Karpas-422 (cell line): ENCODE measurements at regions not wholly inside any gene's neighbourhood (a gene's known extent, or its start where the extent isn't known, plus 50 kb on each side); places are given as distances from the start of the nearest gene placed in this dataset.

Experiments
- DNase-seq: peaks from one replicate; pipeline ENCODE4 v3.0.0-alpha.2; 2015
- H2AFZ ChIP-seq: fragments of 200-600 bp; sonication (generic); 2 replicates; pipeline ENCODE4 v1.6.1; 2014; ENCODE audit warnings: antibody characterized with exemption, low read length, mixed read lengths
- H3K27ac ChIP-seq: fragments of 200-600 bp; sonication (generic); 2 replicates; pipeline ENCODE4 v1.5.1; 2014; ENCODE audit warnings: mild to moderate bottlenecking, low read length, moderate library complexity
- H3K27me3 ChIP-seq: fragments of 200-600 bp; sonication (generic); 2 replicates; pipeline ENCODE4 v1.6.1; 2014; ENCODE audit warnings: low read length, mixed read lengths
- H3K36me3 ChIP-seq: fragments of 200-600 bp; sonication (generic); 2 replicates; pipeline ENCODE4 v1.6.1; 2014; ENCODE audit warnings: low read length, mixed read lengths; ENCODE audit not compliant: insufficient read depth
- H3K4me1 ChIP-seq: fragments of 200-600 bp; sonication (generic); 2 replicates; pipeline ENCODE4 v1.6.1; 2014; ENCODE audit warnings: mild to moderate bottlenecking, low read length, mixed read lengths
- H3K4me2 ChIP-seq: fragments of 200-600 bp; sonication (generic); 2 replicates; pipeline ENCODE4 v1.6.1; 2014; ENCODE audit warnings: low read length, low read depth, mild to moderate bottlenecking; ENCODE audit not compliant: poor library complexity, severe bottlenecking
- H3K4me3 ChIP-seq: fragments of 200-600 bp; sonication (generic); 2 replicates; pipeline ENCODE4 v1.5.1; 2014; ENCODE audit warnings: mild to moderate bottlenecking, antibody characterized with exemption, low read length, mixed read lengths
- H3K79me2 ChIP-seq: fragments of 200-600 bp; sonication (generic); 2 replicates; pipeline ENCODE4 v1.6.1; 2014; ENCODE audit warnings: mild to moderate bottlenecking, low read length, mixed read lengths
- H3K9ac ChIP-seq: fragments of 200-600 bp; sonication (generic); 2 replicates; pipeline ENCODE4 v1.6.0; 2014; ENCODE audit warnings: low read length
- H3K9me2 ChIP-seq: fragments of 200-600 bp; sonication (generic), shearing (Covaris generic); replicated peaks from 2 replicates; pipeline ENCODE4 v1.6.0; 2014; ENCODE audit warnings: mild to moderate bottlenecking, low read length, moderate library complexity; ENCODE audit not compliant: insufficient read depth
- H3K9me3 ChIP-seq: fragments of 300-700, 200-600 bp; sonication (generic); 2 replicates; pipeline ENCODE4 v1.6.1; 2014; ENCODE audit warnings: low read length, mixed read lengths
- H4K20me1 ChIP-seq: fragments of 200-600 bp; sonication (generic); 2 replicates; pipeline ENCODE4 v1.6.1; 2014; ENCODE audit warnings: mild to moderate bottlenecking, antibody characterized with exemption, low read length, low read depth; ENCODE audit not compliant: insufficient read depth

DNA sequence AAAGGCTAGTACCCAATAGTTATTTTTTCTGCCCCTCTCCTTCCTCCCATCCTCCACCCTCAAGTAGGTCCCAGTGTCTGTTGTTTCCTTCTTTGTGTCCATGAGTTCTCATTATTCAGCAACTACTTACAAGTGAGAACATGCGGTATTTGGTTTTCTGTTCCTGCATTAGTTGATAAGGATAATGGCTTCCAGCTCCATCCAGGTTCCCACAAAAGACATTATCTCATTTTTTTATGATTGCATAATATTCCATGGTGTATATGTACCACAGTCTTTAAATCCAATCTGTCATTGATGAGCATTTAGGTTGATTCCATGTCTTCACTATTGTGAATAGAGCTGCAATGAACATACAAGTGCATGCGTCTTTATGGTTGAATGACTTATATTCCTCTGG lies 128.3 kb upstream of the ANKRD55 start:
- H3K4me2 ChIP-seq: no peak overlapping the region
- no peak overlapping the region for H3K27ac ChIP-seq
- DNase-seq: no peak
- no peak overlapping the region for H3K4me3 ChIP-seq
- H3K9me2 ChIP-seq: no peaks in the 10 kb centered on the region
- no peak overlapping the region for H2AFZ ChIP-seq
- no peak overlapping the region for H3K9ac ChIP-seq
- peaks cover 8% of the 10 kb centered on the region for H3K4me1 ChIP-seq
- H3K79me2 ChIP-seq: no peaks in the 10 kb centered on the region
- H4K20me1 ChIP-seq: no peaks in the 10 kb centered on the region
- no peaks in the 10 kb centered on the region for H3K27me3 ChIP-seq
- no peaks in the 10 kb centered on the region for H3K36me3 ChIP-seq
- H3K9me3 ChIP-seq: no peaks in the 10 kb centered on the region

- Histone ChIP-seq H3K4me3 (no peak overlapping the region), H3K27me3 (no peaks in the 10 kb centered on the region), H3K4me1 (peaks cover 8% of the 10 kb centered on the region), H3K9ac (no peak overlapping the region), H3K79me2 (no peaks in the 10 kb centered on the region), H3K9me2 (no peaks in the 10 kb centered on the region), H4K20me1 (no peaks in the 10 kb centered on the region), H3K36me3 (no peaks in the 10 kb centered on the region), H3K27ac (no peak overlapping the region), H3K9me3 (no peaks in the 10 kb centered on the region), H3K4me2 (no peak overlapping the region), H2AFZ (no peak overlapping the region)
- no peak for DNase-seq
Measured at GRCh38 chr5:56360816-56361215, 127.7 kb upstream of the ANKRD55 start.

GRCh38 chr5:56359809-56360685 lies 126.9 kb upstream of the ANKRD55 start:
- Histone ChIP-seq H3K4me3 (no peak overlapping the region), H3K9me3 (no peaks in the 10 kb centered on the region), H3K27ac (no peak overlapping the region), H3K9ac (no peak overlapping the region), H3K27me3 (no peaks in the 10 kb centered on the region), H3K4me2 (no peak overlapping the region), H3K79me2 (no peaks in the 10 kb centered on the region), H3K9me2 (no peaks in the 10 kb centered on the region), H4K20me1 (no peaks in the 10 kb centered on the region), H3K4me1 (peaks cover 8% of the 10 kb centered on the region), H3K36me3 (no peaks in the 10 kb centered on the region), H2AFZ (no peak overlapping the region)
- DNase-seq: no peak

DNA sequence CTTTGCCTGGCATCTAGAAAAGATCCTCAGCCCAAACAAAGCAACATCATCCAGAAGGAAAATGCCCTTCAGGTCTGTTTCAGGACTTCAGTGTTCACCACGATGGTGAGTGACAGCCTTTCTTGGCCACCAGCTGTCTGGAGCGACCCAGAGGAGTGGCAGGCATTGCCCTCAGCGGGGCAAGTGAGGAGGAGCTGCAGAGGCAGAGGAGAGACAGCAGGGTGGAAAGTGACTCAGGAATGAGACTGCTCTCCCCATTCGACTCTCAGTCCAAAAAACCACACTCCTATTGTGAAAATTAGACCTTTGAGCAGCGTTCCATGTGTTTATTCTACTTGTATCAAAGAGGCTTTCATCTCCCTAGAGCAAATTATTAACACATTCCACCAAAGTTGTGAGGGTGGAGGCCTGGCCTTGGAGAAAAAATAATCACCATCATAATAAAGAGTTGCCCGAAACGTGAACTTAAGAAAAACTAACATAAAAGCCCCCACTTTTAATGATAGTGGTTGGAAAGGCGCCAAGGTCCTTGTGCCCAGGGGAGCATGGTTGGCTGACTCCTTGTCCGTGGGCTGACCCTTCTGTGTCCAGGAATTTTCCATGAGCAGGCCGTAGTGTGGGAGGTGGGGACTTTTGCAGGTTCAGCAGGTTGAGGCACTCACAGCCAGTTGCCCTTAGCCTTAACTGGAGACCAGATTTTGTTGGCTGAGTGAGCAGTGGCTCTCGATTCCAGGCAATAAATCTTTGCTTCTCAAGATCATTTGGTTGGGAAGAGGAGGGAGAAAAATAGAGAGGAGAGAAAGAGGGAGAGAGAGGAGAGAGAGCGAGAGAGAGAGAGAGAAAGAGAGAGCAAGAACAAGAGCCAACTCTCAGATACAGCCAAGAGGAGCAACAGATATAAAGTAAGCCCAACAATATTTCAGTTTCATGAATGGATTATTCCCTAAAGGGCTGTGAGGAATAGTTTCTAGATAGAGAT lies 125.9 kb upstream of the ANKRD55 start:
- Histone ChIP-seq H3K4me1 (peaks cover 8% of the 10 kb centered on the region), H3K9me2 (no peaks in the 10 kb centered on the region), H2AFZ (no peak overlapping the region), H4K20me1 (no peaks in the 10 kb centered on the region), H3K36me3 (no peaks in the 10 kb centered on the region), H3K4me3 (no peak overlapping the region), H3K27ac (no peak overlapping the region), H3K27me3 (no peaks in the 10 kb centered on the region), H3K79me2 (no peaks in the 10 kb centered on the region), H3K9me3 (no peaks in the 10 kb centered on the region), H3K9ac (no peak overlapping the region), H3K4me2 (no peak overlapping the region)
- DNase-seq: no peak

DNA sequence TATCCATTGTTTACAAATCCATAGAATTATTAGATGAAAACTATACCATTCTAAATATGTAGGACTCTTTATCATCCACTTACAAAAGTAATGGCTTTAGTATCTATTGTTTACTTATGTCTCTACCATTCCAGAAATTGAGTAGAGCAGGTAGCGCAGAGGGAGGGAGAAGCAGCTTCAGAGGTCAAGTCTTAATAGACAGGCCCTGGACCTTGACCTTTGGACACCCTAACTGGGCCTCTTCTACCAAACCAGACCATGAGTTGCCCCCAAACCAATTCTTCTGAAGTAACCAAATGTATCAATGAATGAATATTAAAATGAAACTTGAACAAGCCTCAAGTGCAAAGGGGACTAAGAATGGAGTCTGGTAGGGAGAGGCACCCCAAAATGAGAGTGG lies 124.9 kb upstream of the ANKRD55 start:
- no peaks in the 10 kb centered on the region for H3K79me2 ChIP-seq
- H3K4me3 ChIP-seq: no peak overlapping the region
- peaks cover 8% of the 10 kb centered on the region for H3K4me1 ChIP-seq
- no peaks in the 10 kb centered on the region for H3K9me2 ChIP-seq
- no peaks in the 10 kb centered on the region for H4K20me1 ChIP-seq
- no peak overlapping the region for H3K9ac ChIP-seq
- no peaks in the 10 kb centered on the region for H3K36me3 ChIP-seq
- H2AFZ ChIP-seq: no peak overlapping the region
- H3K9me3 ChIP-seq: no peaks in the 10 kb centered on the region
- H3K4me2 ChIP-seq: no peak overlapping the region
- no peak overlapping the region for H3K27ac ChIP-seq
- no peaks in the 10 kb centered on the region for H3K27me3 ChIP-seq
- DNase-seq: no peak

- peaks cover 8% of the 10 kb centered on the region for H3K4me1 ChIP-seq
- DNase-seq: no peak
- H2AFZ ChIP-seq: no peak overlapping the region
- no peak overlapping the region for H3K9ac ChIP-seq
- H3K9me2 ChIP-seq: no peaks in the 10 kb centered on the region
- H3K36me3 ChIP-seq: no peaks in the 10 kb centered on the region
- H3K4me3 ChIP-seq: no peak overlapping the region
- H3K9me3 ChIP-seq: no peaks in the 10 kb centered on the region
- H3K79me2 ChIP-seq: no peaks in the 10 kb centered on the region
- no peak overlapping the region for H3K4me2 ChIP-seq
- no peak overlapping the region for H3K27ac ChIP-seq
- H3K27me3 ChIP-seq: no peaks in the 10 kb centered on the region
- no peaks in the 10 kb centered on the region for H4K20me1 ChIP-seq
Measured at GRCh38 chr5:56357426-56357825, 124.3 kb upstream of the ANKRD55 start.

- Histone ChIP-seq H3K27ac (no peak overlapping the region), H3K4me2 (no peak overlapping the region), H3K79me2 (no peaks in the 10 kb centered on the region), H3K36me3 (no peaks in the 10 kb centered on the region), H3K9me3 (no peaks in the 10 kb centered on the region), H3K27me3 (no peaks in the 10 kb centered on the region), H3K9me2 (no peaks in the 10 kb centered on the region), H3K4me3 (no peak overlapping the region), H3K9ac (no peak overlapping the region), H3K4me1 (peaks cover 8% of the 10 kb centered on the region), H2AFZ (no peak overlapping the region), H4K20me1 (no peaks in the 10 kb centered on the region)
- DNase-seq: no peak
Measured at GRCh38 chr5:56356836-56357160, 123.7 kb upstream of the ANKRD55 start.

DNA sequence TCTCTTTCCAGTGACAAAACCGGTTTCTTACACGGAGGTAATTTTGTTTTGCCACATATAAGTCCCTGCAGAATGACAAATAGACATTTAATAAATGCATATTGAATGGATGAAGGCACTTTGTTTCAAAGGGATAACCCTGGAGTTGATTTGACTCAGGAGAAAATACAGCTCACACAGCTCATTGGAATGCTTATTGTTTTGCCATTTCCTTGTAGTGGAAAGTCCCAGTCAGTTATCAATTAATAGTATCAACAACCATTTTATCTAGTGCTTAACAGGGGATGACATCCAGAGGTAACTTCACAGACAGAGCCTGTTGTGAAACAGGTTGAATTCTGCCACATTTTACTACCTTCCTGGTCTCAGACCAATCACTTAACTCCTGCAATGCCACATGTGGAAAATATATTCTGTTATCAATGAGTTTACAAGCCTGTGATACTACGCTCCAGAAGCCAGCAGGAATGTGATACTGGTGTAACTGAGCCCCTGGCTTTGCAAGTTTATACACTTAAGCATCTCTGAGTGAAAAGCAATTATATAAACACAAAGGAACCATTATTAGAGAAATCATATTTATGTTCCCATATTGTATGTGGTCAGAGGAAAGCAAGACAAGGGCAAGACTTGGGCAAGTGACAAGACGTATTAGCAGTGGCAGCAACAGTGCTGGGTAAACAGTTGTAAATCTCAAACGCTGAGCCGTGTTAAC lies 123.1 kb upstream of the ANKRD55 start:
- no peak overlapping the region for H3K4me2 ChIP-seq
- no peaks in the 10 kb centered on the region for H4K20me1 ChIP-seq

More for the DNA sequence above, 123.1 kb upstream of the ANKRD55 start:
- H3K4me1 ChIP-seq: peaks cover 8% of the 10 kb centered on the region
- DNase-seq: no peak
- H3K4me3 ChIP-seq: no peak overlapping the region
- no peak overlapping the region for H2AFZ ChIP-seq
- H3K79me2 ChIP-seq: no peaks in the 10 kb centered on the region
- H3K9ac ChIP-seq: no peak overlapping the region
- H3K9me2 ChIP-seq: no peaks in the 10 kb centered on the region
- no peaks in the 10 kb centered on the region for H3K9me3 ChIP-seq
- no peaks in the 10 kb centered on the region for H3K36me3 ChIP-seq
- H3K27ac ChIP-seq: no peak overlapping the region
- H3K27me3 ChIP-seq: no peaks in the 10 kb centered on the region
